Natural killer cell (primary cell): ENCODE measurements at regions not wholly inside any gene's neighbourhood (a gene's known extent, or its start where the extent isn't known, plus 50 kb on each side); places are given as distances from the start of the nearest gene placed in this dataset.

ENCODE experiments used
- ATAC-seq, 3 donors: fragments of 150-1000 bp in 2 of 3; fragments of 200-7000 bp in 1 of 3; cut with Tn5 transposase; 1 replicate in 1 of 3; 2 replicates in 2 of 3; pipeline ENCODE4 v1.10.0; 2021; ENCODE audit warnings: mild to moderate bottlenecking in 2 of 3, moderate library complexity in 2 of 3
- DNase-seq, 2 donors: peaks; one replicate each; pipeline versions ENCODE4 v3.0.0 to v3.0.0-alpha.2; 2013 to 2021; ENCODE audit warnings: mixed read lengths in 1 of 2
- H3K27ac ChIP-seq: one replicate; pipeline ENCODE4 v1.5.1; 2013; ENCODE audit warnings: mild to moderate bottlenecking, low read length
- H3K27me3 ChIP-seq: one replicate; pipeline ENCODE4 v1.6.1; 2013; ENCODE audit warnings: low read length; ENCODE audit not compliant: control insufficient read depth, insufficient read depth
- H3K36me3 ChIP-seq: one replicate; pipeline ENCODE4 v1.6.1; 2013; ENCODE audit warnings: low read length; ENCODE audit not compliant: control insufficient read depth, insufficient read depth
- H3K4me1 ChIP-seq: one replicate; pipeline ENCODE4 v1.6.1; 2013; ENCODE audit warnings: low read length; ENCODE audit not compliant: control insufficient read depth, insufficient read depth
- H3K4me3 ChIP-seq: one replicate; pipeline ENCODE4 v1.5.1; 2013; ENCODE audit warnings: low read length
- H3K9me3 ChIP-seq: one replicate; pipeline ENCODE4 v1.6.1; 2013; ENCODE audit warnings: low read length; ENCODE audit not compliant: control insufficient read depth, insufficient read depth
- H3K27ac Mint-ChIP-seq, 2 donors: one replicate each; pipeline ENCODE4 v1.8.0; 2022; ENCODE audit warnings: mild to moderate bottlenecking in 2 of 2, mixed read lengths in 2 of 2, moderate library complexity in 1 of 2
- H3K27me3 Mint-ChIP-seq, 2 donors: one replicate each; pipeline ENCODE4 v1.8.0; 2022; ENCODE audit warnings: low read depth in 2 of 2, mixed read lengths in 2 of 2
- H3K36me3 Mint-ChIP-seq: one replicate; pipeline ENCODE4 v1.8.0; 2022; ENCODE audit warnings: mixed read lengths
- H3K4me1 Mint-ChIP-seq, 2 donors: one replicate each; pipeline ENCODE4 v1.8.0; 2022; ENCODE audit warnings: mixed read lengths in 2 of 2
- H3K4me3 Mint-ChIP-seq: one replicate; pipeline ENCODE4 v1.8.0; 2022; ENCODE audit warnings: mild to moderate bottlenecking, moderate library complexity, mixed read lengths
- H3K9me3 Mint-ChIP-seq, 2 donors: one replicate each; pipeline ENCODE4 v1.8.0; 2022; ENCODE audit warnings: mixed read lengths in 2 of 2
- CTCF ChIP-seq: fragments of 200-600 bp; IDR thresholded peaks from one replicate; pipeline ENCODE4 v1.8.0; 2022; ENCODE audit warnings: antibody characterized with exemption
- WGBS: methylation state at CpG from one replicate; pipeline ENCODE4 v1.1.7; 2013; ENCODE audit warnings: missing lambda C conversion rate; ENCODE audit not compliant: insufficient coverage; 5-methylcytosine and 5-hydroxymethylcytosine counted together
- intact Hi-C: fragments of 100-400 bp; cut with micrococcal nuclease; formaldehyde crosslinking; loops from one replicate; pipeline ENCODE4 v1.14.2; 2022

- Histone ChIP-seq H3K9me3 (no peaks in the 10 kb centered on the region), H3K27ac (no peak overlapping the region), H3K4me3 (no peak overlapping the region), H3K36me3 (no peaks in the 10 kb centered on the region), H3K4me1 (no peaks in the 10 kb centered on the region), H3K27me3 (no peaks in the 10 kb centered on the region)
- Mint-ChIP-seq H3K36me3 (no peaks in the 10 kb centered on the region), H3K4me3 (no peak overlapping the region), H3K4me1 (no peaks in the 10 kb centered on the region), H3K27ac (no peak overlapping the region), H3K9me3 (no peaks in the 10 kb centered on the region), H3K27me3 (peaks cover 0 to 6% of the 10 kb centered on the region in 2 donors)
- TF ChIP-seq CTCF, result no peak
- DNase-seq (no peak), ATAC-seq (no peak)
- intact Hi-C loops, result no loop called here
- WGBS, result 79% methylated on average over 14 of the region's 14 CpGs
These were observed 225.2 kb upstream of the TSHZ3 start for GRCh38 chr19:31574251-31574973.

DNA sequence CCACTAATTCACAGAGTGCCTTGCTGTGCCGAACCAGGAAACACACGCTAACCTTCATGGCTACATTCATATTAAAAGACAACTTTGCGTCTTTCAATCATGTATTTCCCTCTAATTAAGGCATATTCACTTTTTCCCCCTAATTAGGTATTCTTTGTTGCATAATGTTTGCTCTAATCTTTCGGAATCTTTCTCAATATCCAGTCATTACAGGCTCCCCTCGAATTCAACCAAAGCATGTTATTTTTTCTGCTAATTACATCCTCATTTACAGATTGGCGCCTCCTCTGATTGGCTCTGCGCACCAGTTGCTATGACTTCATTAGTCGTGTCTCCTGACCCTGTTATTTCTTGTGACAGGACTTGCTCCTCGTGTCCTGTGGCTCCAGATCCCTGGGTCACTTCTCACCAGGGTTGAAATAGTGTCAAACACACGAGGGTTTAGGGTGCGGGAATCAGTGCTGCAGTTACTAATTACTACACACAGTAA lies 226.7 kb upstream of the TSHZ3 start:
- no peaks in the 10 kb centered on the region for H3K9me3 Mint-ChIP-seq
- 83% methylated on average over 11 of the region's 11 CpGs for WGBS
- H3K4me3 ChIP-seq, result no peak overlapping the region

DNA sequence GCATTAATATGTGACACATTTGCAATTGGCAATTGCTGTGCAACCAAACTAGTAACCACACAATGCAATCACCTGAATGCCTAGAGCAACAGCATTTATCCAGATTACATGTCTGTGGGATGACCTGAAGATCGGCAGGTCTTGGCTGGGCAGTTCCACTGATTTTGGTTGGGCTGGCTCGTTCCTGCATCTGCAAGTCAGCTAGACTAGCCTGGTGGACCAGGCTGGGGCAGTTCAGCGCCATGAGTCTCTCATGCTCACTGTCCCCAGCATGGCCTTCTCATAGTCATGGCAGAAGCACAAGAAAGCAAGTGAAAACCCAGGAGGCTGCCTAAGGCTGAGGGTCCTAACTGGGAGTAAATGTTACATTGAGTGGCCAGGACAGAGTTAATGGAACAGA lies 229.1 kb upstream of the TSHZ3 start:
- H3K4me1 Mint-ChIP-seq, result no peaks in the 10 kb centered on the region

More for the DNA sequence above, 226.7 kb upstream of the TSHZ3 start:
- TF ChIP-seq CTCF, result no peak
- Histone ChIP-seq H3K27me3 (no peaks in the 10 kb centered on the region), H3K9me3 (no peaks in the 10 kb centered on the region), H3K27ac (no peak overlapping the region), H3K4me1 (no peaks in the 10 kb centered on the region), H3K36me3 (no peaks in the 10 kb centered on the region)
- no peak for DNase-seq
- intact Hi-C loops, result no loop called here
- H3K4me3 Mint-ChIP-seq, result no peak overlapping the region
- peaks cover 0 to 6% of the 10 kb centered on the region in 2 donors for H3K27me3 Mint-ChIP-seq
- no peaks in the 10 kb centered on the region for H3K36me3 Mint-ChIP-seq
- H3K4me1 Mint-ChIP-seq, result no peaks in the 10 kb centered on the region
- H3K27ac Mint-ChIP-seq, result no peak overlapping the region
- ATAC-seq, result no peak

More for the DNA sequence above, 229.1 kb upstream of the TSHZ3 start:
- WGBS, result 88% methylated on average over 3 of the region's 3 CpGs
- DNase-seq (no peak), ATAC-seq (no peak)
- H3K36me3 Mint-ChIP-seq, result no peaks in the 10 kb centered on the region
- no peak for TF ChIP-seq CTCF
- peaks cover 12 to 13% of the 10 kb centered on the region in 2 donors for H3K27me3 Mint-ChIP-seq
- H3K4me3 Mint-ChIP-seq, result no peak overlapping the region
- H3K27ac ChIP-seq, result no peak overlapping the region
- H3K4me1 ChIP-seq, result no peaks in the 10 kb centered on the region
- no peaks in the 10 kb centered on the region for H3K9me3 Mint-ChIP-seq
- H3K36me3 ChIP-seq, result no peaks in the 10 kb centered on the region
- intact Hi-C loops, result no loop called here
- H3K9me3 ChIP-seq, result no peaks in the 10 kb centered on the region
- H3K27ac Mint-ChIP-seq, result no peak overlapping the region
- H3K4me3 ChIP-seq, result no peak overlapping the region
- H3K27me3 ChIP-seq, result no peaks in the 10 kb centered on the region
